NCI-H460 (cell line): ENCODE measurements at regions not wholly inside any gene's neighbourhood (a gene's known extent, or its start where the extent isn't known, plus 50 kb on each side); places are given as distances from the start of the nearest gene placed in this dataset.
"Not testable (repeated sequence)": the region's sequence is repeated elsewhere in the genome, so short reads cannot be mapped to it uniquely, and the experiment has no call there.

Experiments used
- DNase-seq: peaks from one replicate; pipeline ENCODE4 v3.0.0-alpha.2; 2016; ENCODE audit warnings: low read depth; ENCODE audit errors: extremely low read depth

GRCh38 chrX:46178763-46179162, 366.5 kb downstream of the ZNF674 start:
- DNase-seq, result no peak

GRCh38 chrX:46173159-46173558, 372.1 kb downstream of the ZNF674 start:
- no peak for DNase-seq

GRCh38 chrX:46171457-46171856, 373.8 kb downstream of the ZNF674 start:
- DNase-seq, result not testable (repeated sequence)

- DNase-seq, result no peak
Measured at GRCh38 chrX:46169808-46170207, 375.4 kb downstream of the ZNF674 start.

GRCh38 chrX:46168254-46168653, 377.0 kb downstream of the ZNF674 start:
- no peak for DNase-seq

GRCh38 chrX:46165866-46166265, 379.4 kb downstream of the ZNF674 start:
- DNase-seq, result no peak

GRCh38 chrX:46165411-46165810, 379.8 kb downstream of the ZNF674 start:
- no peak for DNase-seq

- DNase-seq, result no peak
Measured at GRCh38 chrX:46152756-46153155, 392.5 kb downstream of the ZNF674 start.

- not testable (repeated sequence) for DNase-seq
Measured at GRCh38 chrX:46151332-46151731, 393.9 kb downstream of the ZNF674 start.

GRCh38 chrX:46144566-46144965, 400.7 kb downstream of the ZNF674 start:
- no peak for DNase-seq

- no peak for DNase-seq
Measured at GRCh38 chrX:46140272-46140671, 404.9 kb downstream of the ZNF674 start.

- DNase-seq, result no peak
Measured at GRCh38 chrX:46130247-46130646, 415.0 kb downstream of the ZNF674 start.

GRCh38 chrX:46125111-46125510, 420.1 kb downstream of the ZNF674 start:
- no peak for DNase-seq

GRCh38 chrX:46117234-46117633, 428.0 kb downstream of the ZNF674 start:
- DNase-seq, result no peak

- DNase-seq, result not testable (repeated sequence)
Measured at GRCh38 chrX:46087310-46087709, 457.9 kb downstream of the ZNF674 start.

GRCh38 chrX:46080121-46080520, 465.1 kb downstream of the ZNF674 start:
- DNase-seq, result not testable (repeated sequence)

GRCh38 chrX:46072791-46073190, 472.4 kb downstream of the ZNF674 start:
- no peak for DNase-seq

- DNase-seq, result no peak
Measured at GRCh38 chrX:46072372-46072771, 472.8 kb downstream of the ZNF674 start.

- no peak for DNase-seq
Measured at GRCh38 chrX:46070421-46070820, 474.8 kb downstream of the ZNF674 start.

GRCh38 chrX:46059316-46059715, 485.9 kb downstream of the ZNF674 start:
- no peak for DNase-seq

GRCh38 chrX:46044486-46044885, 500.7 kb downstream of the ZNF674 start:
- DNase-seq, result no peak

- no peak for DNase-seq
Measured at GRCh38 chrX:46040001-46040400, 505.2 kb downstream of the ZNF674 start.

GRCh38 chrX:46039526-46039925, 505.7 kb downstream of the ZNF674 start:
- DNase-seq, result no peak

GRCh38 chrX:46036508-46036907, 508.7 kb downstream of the ZNF674 start:
- DNase-seq, result no peak
